ENCODE measurements at regions not wholly inside any gene's neighbourhood (a gene's known extent, or its start where the extent isn't known, plus 50 kb on each side); places are given as distances from the start of the nearest gene placed in this dataset.

DNA sequence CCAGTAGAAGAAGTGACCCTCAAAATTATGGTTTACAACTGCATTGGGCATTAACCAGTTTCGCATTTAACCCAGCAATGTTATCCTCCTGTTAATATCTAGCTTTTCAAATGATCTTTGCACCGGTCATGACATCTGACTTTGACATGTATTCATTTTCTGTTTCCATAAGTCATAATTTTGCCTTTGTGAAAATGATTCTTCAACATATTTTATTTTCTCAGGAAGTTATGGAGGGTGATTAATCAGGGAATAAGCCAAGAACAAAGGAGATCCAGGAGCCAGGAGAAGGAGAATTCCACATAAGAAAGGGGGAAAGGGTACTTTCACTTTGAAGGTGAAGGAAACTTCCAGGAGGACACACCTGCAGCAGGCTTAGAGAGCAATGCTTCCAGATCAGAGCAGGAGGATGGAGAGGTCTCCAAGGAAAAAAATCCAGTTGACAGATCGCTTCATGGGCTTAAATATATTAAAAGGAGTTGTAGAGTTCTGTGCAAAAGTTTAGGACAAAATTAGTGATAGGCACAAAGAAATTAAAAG is 92.1 kb upstream of the FAM3C start:
- no peak for DNase-seq

DNA sequence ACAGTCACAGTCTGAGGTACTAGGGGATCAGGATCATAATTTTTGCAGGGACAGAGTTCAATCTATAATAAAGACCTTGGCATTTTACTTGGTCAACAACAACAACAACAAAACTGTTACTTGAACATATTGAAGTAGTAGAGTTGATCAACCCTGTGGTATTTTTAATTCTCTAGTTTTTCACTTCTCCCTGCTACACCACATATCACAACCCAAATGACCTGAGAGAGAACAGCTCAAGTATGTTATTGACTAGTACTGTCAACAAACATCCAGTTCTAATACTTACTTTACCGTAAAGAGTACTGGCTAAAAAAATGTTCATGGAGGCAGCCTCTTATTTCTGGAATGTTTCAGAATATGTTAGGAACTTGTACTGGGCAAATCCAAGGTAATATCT is 90.5 kb upstream of the FAM3C start:
- DNase-seq: no peak

DNA sequence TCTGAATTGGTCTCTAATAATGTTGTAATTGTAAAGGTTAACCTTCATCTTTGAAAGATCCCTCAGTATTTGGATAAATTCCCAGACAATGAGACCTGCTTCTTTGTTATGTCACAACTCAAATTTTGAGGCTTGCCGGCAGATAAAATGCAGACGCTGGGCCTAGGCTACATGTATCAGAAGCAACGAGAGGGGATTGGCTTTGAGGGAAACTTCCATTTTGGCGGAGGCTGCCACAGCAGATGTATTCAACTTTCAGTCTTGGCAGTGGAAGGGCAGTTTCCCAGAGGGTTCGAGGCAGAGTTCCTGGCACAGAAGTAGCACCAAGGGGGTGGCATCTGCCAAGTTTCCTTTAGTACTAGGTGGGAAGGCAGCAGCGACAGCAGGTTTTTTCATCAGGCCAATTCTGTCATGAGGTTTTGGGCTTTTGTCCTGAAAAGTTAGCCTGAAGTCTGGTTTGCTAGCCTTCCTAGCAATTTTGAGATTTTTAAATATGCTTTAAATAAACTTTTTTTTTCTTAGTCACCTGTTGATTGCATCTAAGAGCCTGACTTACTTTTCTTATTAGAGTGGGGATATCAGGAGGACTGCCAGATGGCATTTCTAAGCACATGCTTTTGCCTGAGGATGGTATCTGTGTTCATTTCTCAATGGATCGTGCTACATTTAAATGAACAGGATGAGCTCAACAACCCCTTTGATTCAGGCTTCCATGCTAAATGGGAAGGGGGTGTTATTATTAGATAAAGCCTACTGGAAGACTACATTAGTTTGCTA is 89.5 kb upstream of the FAM3C start:
- DNase-seq: no peak

DNA sequence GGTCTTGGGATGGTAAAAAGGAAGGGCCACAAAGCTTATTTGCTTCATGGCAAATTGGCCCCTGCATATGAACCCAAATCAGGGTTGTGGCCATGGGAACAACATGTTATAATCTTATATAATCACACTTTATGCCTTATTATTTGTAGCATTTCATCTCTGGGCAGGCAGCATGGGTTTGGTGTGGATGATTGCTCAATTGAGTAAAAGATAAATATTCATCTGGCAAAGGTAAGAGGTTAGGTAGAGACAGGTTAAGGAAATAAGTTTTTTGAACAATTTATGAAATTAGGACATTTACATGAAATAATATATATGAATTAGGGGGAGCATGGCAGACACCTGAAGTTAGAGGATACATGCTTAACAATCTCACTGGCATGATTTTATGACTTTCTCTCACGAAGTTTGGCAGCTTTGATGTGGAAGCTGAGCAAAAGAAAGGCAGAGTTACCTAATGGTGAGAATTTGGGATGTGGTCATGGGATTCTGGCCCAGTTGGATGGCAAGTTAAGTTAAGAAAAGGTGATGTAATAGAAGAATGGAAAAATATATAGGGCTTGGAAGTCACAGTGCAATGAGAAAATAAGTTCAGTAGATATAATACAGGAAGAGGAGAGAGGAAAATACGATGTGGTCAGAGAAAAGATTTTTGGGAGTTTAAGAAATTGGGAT is 88.1 kb upstream of the FAM3C start:
- no peak for DNase-seq

DNA sequence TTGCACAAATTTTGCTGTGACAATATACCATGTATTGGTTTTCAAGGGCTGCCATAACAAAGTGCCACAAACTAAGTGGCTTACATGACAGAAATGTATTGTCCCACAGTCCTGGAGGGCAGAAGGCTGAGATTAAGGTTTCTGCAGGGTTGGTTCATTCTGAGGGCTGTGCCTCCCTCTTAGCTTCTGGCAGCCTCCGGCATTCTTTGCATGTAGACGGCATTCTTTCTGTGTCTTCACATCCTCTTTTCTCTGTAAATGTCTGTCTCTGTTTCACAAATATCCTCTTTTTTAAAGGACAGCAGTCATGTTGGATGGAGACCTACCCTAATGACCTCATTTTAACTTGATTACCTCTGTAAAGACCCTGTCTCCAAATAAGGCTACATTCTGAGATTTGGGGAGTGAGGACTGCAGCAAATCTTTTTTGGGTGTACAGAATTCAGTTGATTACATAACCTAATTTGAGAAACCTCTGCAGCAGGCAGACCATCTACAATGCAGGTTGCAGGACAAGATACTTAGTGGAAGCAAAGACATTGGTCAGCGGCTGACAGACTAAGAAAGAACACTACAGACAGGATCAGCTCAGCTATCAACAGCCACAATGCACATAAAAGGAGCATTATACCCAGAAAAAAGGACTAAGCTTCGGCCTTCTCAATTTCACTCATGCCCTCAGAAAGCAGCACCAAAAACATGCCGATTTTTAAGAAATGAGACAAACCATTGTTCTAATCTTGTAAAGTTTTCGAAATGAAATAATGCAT is 84.6 kb upstream of the FAM3C start:
- DNase-seq: no peak

DNA sequence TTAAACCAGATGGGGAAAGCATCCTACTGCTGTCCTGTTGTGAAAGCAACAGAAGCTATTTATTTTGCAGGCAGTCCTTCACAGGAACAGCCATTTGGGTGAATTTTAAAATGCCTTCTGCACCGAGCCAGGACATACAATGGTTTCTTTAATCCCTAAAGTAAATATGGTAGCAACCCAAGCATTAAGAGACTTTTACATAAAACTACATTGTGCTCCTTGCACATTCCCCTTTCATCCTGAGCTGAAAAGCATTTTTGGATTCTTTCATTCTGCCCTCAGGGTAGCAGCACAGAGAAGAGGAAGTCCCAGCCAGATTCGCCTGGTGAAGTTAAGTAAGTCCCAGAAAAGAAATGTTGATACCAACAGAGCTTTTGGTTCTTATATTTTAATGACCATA is 84.0 kb upstream of the FAM3C start:
- no peak for DNase-seq

DNA sequence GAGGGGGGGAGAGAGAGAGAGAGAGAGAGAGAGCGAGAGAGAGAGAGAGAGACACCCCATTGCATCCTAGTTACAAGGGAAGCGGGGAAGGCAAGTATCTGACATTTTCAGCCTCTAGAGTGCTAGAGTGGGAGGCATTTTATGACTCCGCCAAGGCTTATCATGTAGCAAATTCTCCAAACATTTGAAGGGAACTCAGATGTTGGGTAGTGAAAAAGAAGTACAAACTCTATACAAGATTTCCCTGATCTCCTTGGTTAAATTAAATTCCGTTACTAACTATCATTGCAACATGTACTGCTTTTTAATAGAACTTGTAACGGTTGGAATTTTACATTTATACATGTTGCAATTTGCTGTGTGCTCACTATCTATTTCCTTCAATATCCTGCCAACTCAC is 83.4 kb upstream of the FAM3C start:
- no peak for DNase-seq

DNA sequence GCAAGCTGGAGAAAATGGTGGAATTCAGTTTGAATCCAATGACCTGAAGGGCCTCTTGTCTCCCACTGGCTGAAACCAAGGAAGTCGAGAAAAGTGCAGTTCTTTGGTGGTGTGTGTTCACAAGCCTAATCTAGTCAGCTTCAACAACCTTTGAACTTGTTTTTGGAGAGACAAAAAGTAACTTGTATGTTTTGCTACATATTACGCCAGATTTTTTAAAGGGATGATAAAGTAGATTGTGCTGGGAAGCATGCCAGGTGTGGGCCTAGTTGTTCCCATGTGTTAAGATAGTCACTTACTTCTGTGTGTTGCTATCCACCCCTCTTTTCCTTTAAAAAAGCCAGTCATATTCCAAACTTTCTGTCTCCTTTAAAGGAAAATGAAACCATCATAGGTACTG is 79.7 kb upstream of the FAM3C start:
- DNase-seq: no peak

DNA sequence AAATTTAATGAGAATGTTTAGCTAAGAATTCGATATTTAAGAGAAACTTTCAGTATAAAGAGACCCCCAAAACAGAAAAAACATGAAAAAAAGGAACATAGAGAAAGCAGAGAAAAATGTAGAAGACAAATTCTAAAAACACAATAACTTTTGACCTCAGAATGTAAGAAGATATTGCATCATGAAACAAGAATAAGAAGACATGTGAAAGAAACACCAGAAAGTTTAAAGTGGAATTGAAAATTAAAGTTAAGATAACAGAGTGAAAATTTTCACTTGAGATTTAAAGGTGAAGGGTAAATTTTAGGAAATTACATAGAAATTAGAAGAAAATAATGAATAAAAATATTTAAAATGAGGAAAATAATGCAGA is 78.2 kb upstream of the FAM3C start:
- DNase-seq: no peak

DNA sequence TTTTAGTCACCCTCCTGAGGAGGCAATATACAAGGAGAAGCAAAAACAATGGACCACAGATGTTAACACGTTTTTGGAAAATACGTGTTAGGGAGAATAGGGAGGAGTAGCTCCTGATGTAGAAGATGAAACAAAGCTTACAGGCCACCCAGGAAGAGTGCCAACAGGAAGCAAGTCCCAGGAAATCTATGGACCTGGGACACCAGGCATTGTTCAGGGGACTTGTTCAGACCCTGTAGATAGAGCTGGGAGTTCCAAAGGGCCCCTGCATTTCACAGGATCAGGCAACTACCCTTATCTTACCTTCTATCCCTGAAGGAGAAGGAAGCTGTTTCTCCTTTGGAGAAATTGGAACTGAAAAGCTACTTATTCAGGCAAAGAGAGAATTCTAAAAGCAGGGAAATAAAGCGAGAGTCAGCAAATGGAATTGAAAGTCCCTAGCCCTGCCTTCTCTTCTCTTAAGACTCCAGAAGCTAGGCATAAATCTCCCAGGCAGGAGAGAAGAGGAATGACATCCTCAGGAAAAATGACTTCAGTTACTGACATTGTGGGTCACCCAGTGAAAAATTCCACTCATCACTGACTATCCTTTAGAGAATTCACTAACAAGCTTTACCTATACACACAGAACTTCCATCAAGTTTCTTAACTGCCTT is 77.7 kb upstream of the FAM3C start:
- DNase-seq: no peak

DNA sequence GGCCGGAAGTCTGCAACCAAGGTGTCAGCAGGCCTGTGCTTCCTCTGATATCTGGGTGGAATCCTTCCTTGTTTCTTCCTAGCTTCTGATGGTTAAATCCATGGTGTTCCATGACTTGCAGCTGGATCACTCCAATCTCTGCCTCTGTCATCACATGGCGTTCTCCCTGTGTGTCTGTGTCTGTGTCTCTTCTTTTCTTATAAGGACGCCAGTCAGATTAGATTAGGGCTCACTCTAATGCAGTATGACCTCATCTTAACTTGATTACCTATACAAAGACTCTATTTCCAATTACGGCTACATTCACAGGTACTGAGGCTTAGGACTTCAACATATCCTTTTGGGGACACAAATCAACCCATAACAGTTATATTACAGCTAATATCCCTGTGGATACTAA is 70.3 kb upstream of the FAM3C start:
- DNase-seq: no peak

DNA sequence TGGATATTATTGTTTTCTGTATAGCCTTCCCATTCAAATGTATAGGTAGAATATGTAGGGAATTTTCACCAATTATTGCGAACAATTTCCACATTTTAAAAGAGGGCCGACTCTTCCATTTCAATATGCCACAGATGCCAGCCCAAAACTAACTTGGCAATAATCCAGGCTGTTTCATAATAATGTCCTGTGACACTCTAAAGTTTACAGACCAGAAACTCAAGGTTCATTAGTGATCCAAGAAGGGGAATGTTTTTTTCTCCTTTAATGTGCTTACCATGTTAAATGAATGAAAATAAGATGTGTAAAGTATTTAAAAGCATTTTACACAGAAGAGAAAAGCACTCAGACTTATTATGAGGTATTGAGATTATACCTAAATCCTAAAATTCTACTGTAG is 63.0 kb upstream of the FAM3C start:
- no peak for DNase-seq

DNA sequence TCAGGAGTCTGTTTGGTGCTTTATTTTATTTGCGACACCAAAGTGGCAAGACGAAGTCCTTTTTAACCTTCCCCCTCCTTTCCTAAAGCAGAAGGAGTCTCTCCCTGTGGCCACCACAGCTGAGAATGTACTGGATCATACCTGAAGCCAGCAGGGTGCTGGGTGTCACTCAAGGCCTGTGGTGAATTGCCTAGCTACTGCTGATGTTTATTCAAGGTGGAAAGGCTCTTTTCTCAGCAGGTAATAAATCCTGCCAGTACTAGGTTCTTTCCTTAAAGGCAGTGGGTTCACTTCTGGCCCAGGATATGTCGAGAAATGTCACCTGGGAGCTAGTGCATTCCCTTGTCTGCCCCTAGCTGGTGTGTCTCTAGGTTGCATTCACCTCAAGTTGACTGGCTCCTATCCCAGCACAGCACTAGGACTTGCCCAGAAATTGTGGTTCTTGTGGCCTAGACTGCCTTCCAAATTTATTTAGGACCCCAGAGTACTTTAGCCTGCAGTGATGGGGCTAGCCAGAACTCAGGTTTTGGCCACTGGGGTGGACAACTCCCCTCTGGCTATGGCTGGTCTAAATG is 60.8 kb upstream of the FAM3C start:
- DNase-seq: no peak

DNA sequence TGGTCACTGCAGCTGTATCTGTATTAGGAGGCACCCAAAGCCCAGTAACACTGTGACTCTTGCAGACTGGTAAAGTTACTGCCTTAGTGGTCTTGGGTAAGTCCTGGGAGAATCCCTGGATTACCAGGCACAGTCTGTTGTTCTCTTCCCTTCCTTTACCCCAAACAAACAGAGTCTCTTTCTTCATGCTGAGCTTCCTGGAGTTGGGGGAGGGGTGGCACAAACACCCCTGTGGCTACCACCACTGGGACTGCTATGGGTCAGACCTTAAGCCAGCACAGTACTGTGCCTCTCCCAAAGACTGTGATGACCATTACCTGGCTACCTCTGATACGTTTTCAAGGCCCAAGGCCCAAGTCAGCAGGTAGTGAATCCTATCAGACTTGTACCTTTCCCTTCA is 59.9 kb upstream of the FAM3C start:
- DNase-seq: no peak

DNA sequence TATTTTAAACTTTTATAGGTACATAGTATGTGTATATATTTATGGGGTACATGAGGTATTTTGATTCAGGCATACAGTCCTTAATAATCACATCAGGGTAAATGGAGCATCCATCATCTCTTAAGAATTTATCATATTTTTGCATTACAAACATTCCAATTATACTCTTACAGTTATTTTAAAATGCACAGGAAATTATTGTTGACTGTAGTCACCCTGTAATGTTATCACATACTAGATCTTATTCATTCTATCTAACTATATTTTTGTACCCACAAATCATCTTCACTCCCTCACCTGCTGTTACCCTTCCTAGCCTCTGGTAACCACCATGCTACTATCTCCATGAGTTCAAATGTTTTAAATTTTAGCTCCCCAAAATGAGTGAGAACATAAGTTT is 56.3 kb upstream of the FAM3C start:
- DNase-seq: no peak

DNA sequence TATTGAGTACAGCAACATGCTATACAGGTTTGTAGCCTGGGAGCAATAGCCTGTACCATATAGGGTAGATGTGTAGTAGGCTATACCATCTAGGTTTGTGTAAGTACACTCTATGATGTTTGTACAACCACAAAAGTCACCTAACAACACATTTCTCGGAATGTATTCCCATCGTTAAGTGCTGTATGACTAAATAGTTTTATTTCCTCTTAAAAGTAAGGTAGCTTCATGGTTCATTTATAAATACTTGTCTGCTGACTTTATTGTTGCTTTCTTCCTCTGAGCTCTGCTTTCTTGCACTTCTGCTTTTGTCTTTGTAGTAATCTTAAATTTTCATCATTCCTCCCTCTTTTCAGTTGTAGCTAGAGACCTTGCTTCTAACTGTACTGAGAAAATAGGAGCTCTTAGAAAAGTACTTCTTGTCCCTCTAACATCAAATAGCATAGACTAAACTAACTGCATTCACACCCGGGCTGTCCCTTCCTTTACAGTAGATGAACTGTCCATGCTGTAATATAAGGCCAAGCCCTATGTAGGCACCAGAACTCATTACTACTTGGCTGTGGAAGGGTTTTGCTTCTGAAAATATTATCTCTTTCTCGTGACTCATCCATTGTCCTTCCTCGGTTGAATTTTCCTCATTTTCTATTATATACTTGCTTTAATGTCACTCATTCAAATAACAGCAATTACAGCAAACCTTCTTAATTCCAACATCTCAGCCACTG is 55.4 kb upstream of the FAM3C start:
- no peak for DNase-seq

DNA sequence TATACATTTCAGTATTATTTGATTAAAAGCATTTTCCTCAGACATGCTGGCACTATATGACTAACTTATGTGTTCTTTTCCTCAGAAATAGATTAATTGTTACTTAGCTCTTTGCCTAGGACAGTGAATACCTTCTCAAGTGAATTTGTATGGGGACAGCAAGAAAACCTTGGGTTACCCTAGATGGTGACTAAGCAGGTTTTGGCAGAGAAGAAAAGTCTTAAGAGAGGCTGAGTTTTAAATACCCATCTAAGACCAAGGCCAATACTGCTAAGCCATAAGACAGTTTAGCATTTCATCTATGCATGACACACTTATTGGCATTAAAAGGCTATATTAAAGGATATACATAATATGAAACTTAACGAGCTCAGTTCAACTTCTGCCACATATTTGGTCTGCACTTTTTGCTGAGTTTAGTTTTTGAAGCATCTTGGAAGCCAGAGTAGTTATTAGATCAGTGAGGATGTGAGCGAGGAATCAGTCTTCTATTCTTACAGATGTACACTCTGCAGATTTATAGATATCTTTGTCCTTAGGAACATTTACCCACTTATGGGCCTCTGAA is 54.6 kb upstream of the FAM3C start:
- no peak for DNase-seq

DNA sequence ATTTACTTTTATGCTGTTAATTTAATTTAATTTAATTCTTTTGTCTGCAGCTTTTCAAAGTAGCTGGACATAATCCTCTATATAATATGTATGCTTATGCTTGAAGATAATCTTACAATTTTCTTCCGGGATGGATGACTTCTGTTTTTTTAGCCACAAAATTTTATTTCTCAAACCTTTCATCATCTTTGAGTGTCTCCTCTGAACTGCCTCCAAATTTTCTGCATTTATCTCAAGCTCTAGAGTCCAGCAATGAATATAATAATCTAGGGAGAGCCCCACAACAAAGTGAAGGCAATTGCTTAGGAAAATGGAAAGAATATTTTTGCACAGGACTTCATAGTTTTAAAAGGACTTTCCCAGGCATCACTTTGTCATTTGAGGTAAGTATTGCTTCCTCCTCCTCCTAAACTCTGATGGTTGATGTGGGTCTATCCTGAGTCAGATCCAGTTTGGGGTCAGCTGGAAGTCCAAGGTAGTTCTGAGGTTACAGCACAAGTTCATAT is 53.7 kb upstream of the FAM3C start:
- no peak for DNase-seq

DNA sequence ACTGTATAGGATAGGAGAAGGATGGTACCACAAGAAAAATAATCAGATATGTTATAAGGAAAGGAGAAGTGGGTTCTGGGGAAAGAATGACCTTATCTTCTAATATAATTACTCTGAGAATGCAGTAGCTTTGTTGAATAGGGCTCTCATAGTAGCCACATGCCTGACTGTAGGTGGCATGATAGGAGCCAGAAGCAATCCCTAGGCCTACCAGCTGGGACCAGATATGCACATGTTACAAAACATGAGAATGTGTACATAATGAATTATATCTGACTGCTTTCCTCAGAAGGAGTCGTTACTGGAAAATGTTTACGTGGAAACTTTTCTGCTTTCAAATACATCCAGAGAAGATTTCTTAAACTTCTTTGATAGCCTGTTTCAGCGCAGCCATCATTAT is 53.2 kb upstream of the FAM3C start:
- DNase-seq: no peak

DNA sequence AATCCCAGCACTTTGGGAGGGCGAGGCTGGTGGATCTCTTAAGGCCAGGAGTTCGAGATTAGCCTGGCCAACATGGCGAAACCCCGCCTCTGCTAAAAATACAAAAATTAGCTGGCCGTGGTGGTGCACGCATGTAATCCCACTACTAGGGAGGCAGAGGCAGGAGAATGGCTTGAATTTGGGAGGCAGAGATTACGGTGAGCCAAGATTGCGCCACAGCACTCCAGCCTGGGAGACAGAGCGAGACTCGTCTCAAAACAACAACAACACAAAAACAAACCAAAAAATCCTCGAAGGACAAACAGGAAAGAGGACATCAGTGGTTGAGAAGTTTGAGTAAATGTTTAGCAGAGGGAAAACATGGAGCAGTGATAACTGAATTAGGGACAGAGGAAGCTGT is 52.3 kb upstream of the FAM3C start:
- DNase-seq: no peak

DNA sequence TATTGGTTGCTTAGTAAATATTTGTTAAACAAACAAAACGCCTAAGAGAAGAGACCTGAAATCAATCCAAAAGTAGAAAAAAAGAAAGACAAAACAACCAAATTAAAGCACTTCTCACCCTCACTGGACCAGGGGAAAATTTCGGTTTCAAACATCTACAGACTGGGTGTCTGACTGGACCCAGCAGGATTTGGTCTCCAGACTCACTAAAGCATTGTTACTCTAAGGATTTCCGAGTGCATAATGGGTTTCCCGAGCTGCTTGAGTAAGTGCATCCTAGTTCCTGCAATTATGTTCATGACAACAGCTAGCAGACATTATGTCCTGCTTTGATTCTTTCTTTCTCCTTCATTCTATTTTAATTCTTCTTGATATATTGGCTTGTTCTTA is 51.8 kb upstream of the FAM3C start:
- no peak for DNase-seq
